GM18502 (cell line): ENCODE measurements at regions not wholly inside any gene's neighbourhood (a gene's known extent, or its start where the extent isn't known, plus 50 kb on each side); places are given as distances from the start of the nearest gene placed in this dataset.
A peak's percentile ranks its signal among the peaks of the same experiment; 100 is the strongest.
"Not testable (repeated sequence)": the region's sequence is repeated elsewhere in the genome, so short reads cannot be mapped to it uniquely, and the experiment has no call there.

Experiments used
- ATAC-seq: cut with Tn5 transposase; IDR thresholded peaks from one replicate; pipeline ENCODE4 v1.9.1; 2021; ENCODE audit warnings: mild to moderate bottlenecking; ENCODE audit not compliant: unreplicated experiment, poor library complexity

GRCh38 chrX:115840729-115841409 is 279.9 kb downstream of the PLS3 start:
- not testable (repeated sequence) for ATAC-seq

- not testable (repeated sequence) for ATAC-seq
Observed at GRCh38 chrX:115850986-115851385, 290.0 kb downstream of the PLS3 start.

GRCh38 chrX:115853260-115853659 is 292.3 kb downstream of the PLS3 start:
- ATAC-seq, result not testable (repeated sequence)

GRCh38 chrX:115881170-115881569 is 289.4 kb upstream of the AGTR2 start:
- not testable (repeated sequence) for ATAC-seq

GRCh38 chrX:115884121-115884520 is 286.4 kb upstream of the AGTR2 start:
- not testable (repeated sequence) for ATAC-seq

GRCh38 chrX:115888041-115888440 is 282.5 kb upstream of the AGTR2 start:
- ATAC-seq, result not testable (repeated sequence)

GRCh38 chrX:115888519-115888918 is 282.0 kb upstream of the AGTR2 start:
- ATAC-seq, result not testable (repeated sequence)

- ATAC-seq, result no peak
Observed at GRCh38 chrX:115889121-115889890, 281.2 kb upstream of the AGTR2 start.

- no peak for ATAC-seq
Observed at GRCh38 chrX:115892056-115892708, 278.4 kb upstream of the AGTR2 start.

GRCh38 chrX:115892787-115893671 is 277.5 kb upstream of the AGTR2 start:
- ATAC-seq, result peak; percentile 69

- ATAC-seq, result no peak
Observed at GRCh38 chrX:115894087-115894486, 276.5 kb upstream of the AGTR2 start.

- no peak for ATAC-seq
Observed at GRCh38 chrX:115895678-115896329, 274.7 kb upstream of the AGTR2 start.

GRCh38 chrX:115896362-115896761 is 274.2 kb upstream of the AGTR2 start:
- no peak for ATAC-seq

- no peak for ATAC-seq
Observed at GRCh38 chrX:115897956-115898355, 272.6 kb upstream of the AGTR2 start.

GRCh38 chrX:115898382-115899001 is 272.1 kb upstream of the AGTR2 start:
- ATAC-seq, result peak; percentile 75

- ATAC-seq, result no peak
Observed at GRCh38 chrX:115900425-115900824, 270.1 kb upstream of the AGTR2 start.

GRCh38 chrX:115901241-115901640 is 269.3 kb upstream of the AGTR2 start:
- ATAC-seq, result no peak

GRCh38 chrX:115902995-115903394 is 267.5 kb upstream of the AGTR2 start:
- ATAC-seq, result no peak

GRCh38 chrX:115906276-115906675 is 264.3 kb upstream of the AGTR2 start:
- no peak for ATAC-seq
